Endothelial cell of umbilical vein (primary cell): ENCODE measurements at regions not wholly inside any gene's neighbourhood (a gene's known extent, or its start where the extent isn't known, plus 50 kb on each side); places are given as distances from the start of the nearest gene placed in this dataset.

Experiments
- BruUV-seq: library from RNA; stranded (reverse); fragments of 400-500 nt; replicated peaks from 2 replicates; lab custom pipeline; 2021; lab: Mats Ljungman, UMichigan
- CTCF ChIA-PET: fragments of 300-600, 350-600 bp; sonication (Branson Sonifier 250); formaldehyde crosslinking; loops from one replicate; lab custom pipeline; 2021; ENCODE audit warnings: antibody characterized with exemption, inconsistent platforms; lab: Charles Lee
- POLR2A ChIA-PET: fragments of 300-600, 350-600 bp; sonication (Branson Sonifier 250); formaldehyde crosslinking; loops from one replicate; lab custom pipeline; 2021; ENCODE audit warnings: antibody characterized with exemption, inconsistent platforms; lab: Charles Lee
- DNase-seq: peaks from one replicate; pipeline ENCODE4 v3.0.0-alpha.2; 2011; ENCODE audit warnings: low read depth, low spot score
- FAIRE-seq: peaks from 2 replicates; lab custom pipeline; 2011; peaks lifted over from hg19 to GRCh38; lab: Jason Lieb, UNC
- H2AFZ ChIP-seq: 2 replicates; pipeline ENCODE4 v1.6.0; 2012; ENCODE audit warnings: low read depth, low read length, control low read depth, inconsistent platforms
- H3K27ac ChIP-seq: 2 replicates; pipeline ENCODE4 v1.5.1; 2011; ENCODE audit warnings: low read depth, mild to moderate bottlenecking, control low read depth, low read length, moderate library complexity; ENCODE audit not compliant: insufficient read depth
- H3K27me3 ChIP-seq, 2 experiments: 2 replicates each; pipeline versions ENCODE4 v1.6.0 to v1.6.1; 2011; ENCODE audit warnings: low read length in 2 of 2, mixed read lengths in 1 of 2; ENCODE audit not compliant: control insufficient read depth in 2 of 2, insufficient read depth in 2 of 2
- H3K36me3 ChIP-seq, 2 experiments: 2 replicates in 1 of 2; 3 replicates in 1 of 2; pipeline ENCODE4 v1.5.1; 2011; ENCODE audit warnings: low read length in 2 of 2, mild to moderate bottlenecking in 1 of 2, moderate library complexity in 1 of 2; ENCODE audit not compliant: control insufficient read depth in 2 of 2, insufficient read depth in 2 of 2; ENCODE audit errors: extremely low read depth in 1 of 2
- H3K4me1 ChIP-seq: 3 replicates; pipeline ENCODE4 v1.5.1; 2011; ENCODE audit warnings: mild to moderate bottlenecking, low read length; ENCODE audit not compliant: control insufficient read depth, insufficient read depth; ENCODE audit errors: extremely low read depth
- H3K4me2 ChIP-seq: 2 replicates; pipeline ENCODE4 v1.6.1; 2011; ENCODE audit warnings: low read length, control low read depth, mixed read lengths; ENCODE audit not compliant: insufficient read depth
- H3K4me3 ChIP-seq, 3 experiments: fragments of 200-600 bp in 1 of 3; sonication (generic), shearing (Covaris generic) in 1 of 3; replicated peaks in 1 of 3; 2 replicates each; pipeline ENCODE4 v1.5.1; 2011 to 2016; ENCODE audit warnings: control low read depth in 3 of 3, low read length in 3 of 3, mild to moderate bottlenecking in 2 of 3, inconsistent platforms in 1 of 3, low read depth in 1 of 3, moderate library complexity in 1 of 3; ENCODE audit not compliant: insufficient read depth in 1 of 3
- H3K79me2 ChIP-seq: 2 replicates; pipeline ENCODE4 v1.6.0; 2012; ENCODE audit warnings: low read length, inconsistent platforms; ENCODE audit not compliant: control insufficient read depth, insufficient read depth
- H3K9ac ChIP-seq: replicated peaks from 2 replicates; pipeline ENCODE3; 2011; ENCODE audit warnings: low read length, control low read depth; ENCODE audit not compliant: insufficient read depth; ENCODE audit errors: extremely low read depth
- H3K9me1 ChIP-seq: replicated peaks from 3 replicates; pipeline ENCODE4 v1.6.0; 2011; ENCODE audit warnings: mild to moderate bottlenecking, low read length; ENCODE audit not compliant: control insufficient read depth, insufficient read depth; ENCODE audit errors: extremely low read depth
- H3K9me3 ChIP-seq: replicated peaks from 2 replicates; pipeline ENCODE4 v1.5.1; 2012; ENCODE audit warnings: low read length, inconsistent platforms; ENCODE audit not compliant: control insufficient read depth, insufficient read depth
- H4K20me1 ChIP-seq: replicated peaks from 2 replicates; pipeline ENCODE3; 2011; ENCODE audit warnings: mild to moderate bottlenecking, low read length; ENCODE audit not compliant: control insufficient read depth, insufficient read depth; ENCODE audit errors: extremely low read depth
- EZH2 ChIP-seq: IDR thresholded peaks from 2 replicates; pipeline ENCODE4 v1.6.1; 2012; ENCODE audit warnings: borderline replicate concordance, low read depth, mild to moderate bottlenecking, moderate library complexity, low read length, inconsistent platforms; ENCODE audit not compliant: severe bottlenecking
- FOS ChIP-seq: IDR thresholded peaks from 2 replicates; pipeline ENCODE4 v1.6.1; 2011; ENCODE audit warnings: mild to moderate bottlenecking, low read length, moderate library complexity, borderline replicate concordance; ENCODE audit not compliant: insufficient read depth
- GATA2 ChIP-seq: IDR thresholded peaks from 2 replicates; pipeline ENCODE4 v1.7.0; 2011; ENCODE audit warnings: low read depth, mild to moderate bottlenecking, moderate library complexity, mixed read lengths, low read length; ENCODE audit not compliant: insufficient read length, insufficient read depth
- JUN ChIP-seq: IDR thresholded peaks from 2 replicates; pipeline ENCODE4 v1.6.1; 2011; ENCODE audit warnings: borderline replicate concordance, low read depth; ENCODE audit not compliant: insufficient read length, insufficient read depth
- MYC ChIP-seq: IDR thresholded peaks from one replicate; pipeline ENCODE4 v1.6.1; 2011; ENCODE audit warnings: mild to moderate bottlenecking, low read depth, low read length
- POLR2AphosphoS5 ChIP-seq: IDR thresholded peaks from 2 replicates; pipeline ENCODE4 v1.6.1; 2012; ENCODE audit warnings: low read depth, mild to moderate bottlenecking, control low read depth, low read length, moderate library complexity; ENCODE audit not compliant: insufficient read depth
- dilution Hi-C: fragments of 300-500 bp; cut with MboI; formaldehyde crosslinking; loops from one replicate; pipeline ENCODE4 v1.15.0; 2019; ENCODE audit warnings: low sequenced_read_pairs; ENCODE audit not compliant: extremely low pct_ligation_motif_present
- intact Hi-C: fragments of 100-400 bp; cut with micrococcal nuclease; formaldehyde crosslinking; loops from one replicate; pipeline ENCODE4 v1.10.0; 2022
- TF ChIP-seq, protein P1 (sequence below): IDR thresholded peaks from 2 replicates; pipeline ENCODE4 v1.6.1; 2011; ENCODE audit not compliant: insufficient read depth, insufficient read length
- TF ChIP-seq, protein P2 (sequence below), 2 donors: IDR thresholded peaks; 1 replicate in 1 of 2; 2 replicates in 1 of 2; pipeline ENCODE4 v1.5.1; 2011; ENCODE audit warnings: low read length in 2 of 2, mild to moderate bottlenecking in 2 of 2, moderate library complexity in 2 of 2, control low read depth in 1 of 2, inconsistent platforms in 1 of 2, low read depth in 1 of 2; ENCODE audit not compliant: insufficient read depth in 1 of 2; ENCODE audit errors: extremely low read depth in 1 of 2

- Histone ChIP-seq H3K9me3 (no peaks in the 10 kb centered on the region), H3K4me3 (no peak overlapping the region), H3K36me3 (no peaks in the 10 kb centered on the region), H3K27ac (no peak overlapping the region), H3K4me1 (peaks cover 9% of the 10 kb centered on the region), H4K20me1 (no peaks in the 10 kb centered on the region), H3K27me3 (no peaks in the 10 kb centered on the region), H3K9ac (no peak overlapping the region), H3K79me2 (no peaks in the 10 kb centered on the region), H3K9me1 (no peaks in the 10 kb centered on the region), H2AFZ (no peak overlapping the region), H3K4me2 (no peak overlapping the region)
- BruUV-seq = no TSS peak
- dilution Hi-C loops = no loop called here
- POLR2A ChIA-PET = no interaction called here
- DNase-seq (no peak), FAIRE-seq (no peak)
- intact Hi-C loops = no loop called here
- CTCF ChIA-PET = interaction anchor here (0.6 to 1.1 kb wide), 3 partner anchors 9 to 343 kb away, joined by 3 to 4 read pairs (median 3); no protein-coding TSS in a partner anchor
- TF ChIP-seq MYC (no peak), FOS (no peak), EZH2 (no peak), GATA2 (no peak), JUN (no peak), POLR2AphosphoS5 (no peak)
- TF ChIP-seq, protein P1, sequence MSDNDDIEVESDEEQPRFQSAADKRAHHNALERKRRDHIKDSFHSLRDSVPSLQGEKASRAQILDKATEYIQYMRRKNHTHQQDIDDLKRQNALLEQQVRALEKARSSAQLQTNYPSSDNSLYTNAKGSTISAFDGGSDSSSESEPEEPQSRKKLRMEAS = no peak
- TF ChIP-seq, protein P2, sequence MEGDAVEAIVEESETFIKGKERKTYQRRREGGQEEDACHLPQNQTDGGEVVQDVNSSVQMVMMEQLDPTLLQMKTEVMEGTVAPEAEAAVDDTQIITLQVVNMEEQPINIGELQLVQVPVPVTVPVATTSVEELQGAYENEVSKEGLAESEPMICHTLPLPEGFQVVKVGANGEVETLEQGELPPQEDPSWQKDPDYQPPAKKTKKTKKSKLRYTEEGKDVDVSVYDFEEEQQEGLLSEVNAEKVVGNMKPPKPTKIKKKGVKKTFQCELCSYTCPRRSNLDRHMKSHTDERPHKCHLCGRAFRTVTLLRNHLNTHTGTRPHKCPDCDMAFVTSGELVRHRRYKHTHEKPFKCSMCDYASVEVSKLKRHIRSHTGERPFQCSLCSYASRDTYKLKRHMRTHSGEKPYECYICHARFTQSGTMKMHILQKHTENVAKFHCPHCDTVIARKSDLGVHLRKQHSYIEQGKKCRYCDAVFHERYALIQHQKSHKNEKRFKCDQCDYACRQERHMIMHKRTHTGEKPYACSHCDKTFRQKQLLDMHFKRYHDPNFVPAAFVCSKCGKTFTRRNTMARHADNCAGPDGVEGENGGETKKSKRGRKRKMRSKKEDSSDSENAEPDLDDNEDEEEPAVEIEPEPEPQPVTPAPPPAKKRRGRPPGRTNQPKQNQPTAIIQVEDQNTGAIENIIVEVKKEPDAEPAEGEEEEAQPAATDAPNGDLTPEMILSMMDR (IDR thresholded peaks at IDR 0.05; ENCODE audit: extremely low read depth in 1 of 2, insufficient read depth in 1 of 2, low read depth in 1 of 2, low read length in 2 of 2) = no peak
These were observed 224.9 kb downstream of the VAPA start for GRCh38 chr18:10138719-10139118.
